H1 (cell line): ENCODE measurements at regions not wholly inside any gene's neighbourhood (a gene's known extent, or its start where the extent isn't known, plus 50 kb on each side); places are given as distances from the start of the nearest gene placed in this dataset.

ENCODE experiments used
- CTCF ChIA-PET: fragments of 300-600 bp; sonication (Branson Sonifier 250); formaldehyde crosslinking; loops from one replicate; lab custom pipeline; 2021; ENCODE audit not compliant: partially characterized antibody; lab: Charles Lee
- POLR2A ChIA-PET: fragments of 300-600 bp; sonication (Branson Sonifier 250); formaldehyde crosslinking; loops from one replicate; lab custom pipeline; 2021; ENCODE audit warnings: inconsistent platforms; ENCODE audit not compliant: partially characterized antibody; lab: Charles Lee
- DNase-seq, 2 experiments: peaks; one replicate each; pipeline versions ENCODE4 v3.0.0 to v3.0.0-alpha.2; 2010 to 2022; ENCODE audit warnings: low spot score in 2 of 2, low read depth in 1 of 2, mixed read lengths in 1 of 2
- FAIRE-seq: peaks from 2 replicates; lab custom pipeline; 2011; peaks lifted over from hg19 to GRCh38; lab: Jason Lieb, UNC
- H2AFZ ChIP-seq: 2 replicates; pipeline ENCODE4 v1.8.1; 2012; ENCODE audit warnings: low read length, inconsistent platforms
- H2AK5ac ChIP-seq: 2 replicates; pipeline ENCODE4 v1.6.1; 2013; ENCODE audit warnings: low read depth, low read length
- H2BK120ac ChIP-seq: replicated peaks from 2 replicates; pipeline ENCODE3; 2013; ENCODE audit warnings: low read depth, low read length, inconsistent platforms
- H2BK12ac ChIP-seq: 2 replicates; pipeline ENCODE4 v1.6.1; 2013; ENCODE audit warnings: low read depth, low read length
- H2BK15ac ChIP-seq: 2 replicates; pipeline ENCODE4 v1.6.1; 2013; ENCODE audit warnings: low read length
- H2BK20ac ChIP-seq: 2 replicates; pipeline ENCODE4 v1.6.1; 2013; ENCODE audit warnings: low read length
- H2BK5ac ChIP-seq: 2 replicates; pipeline ENCODE4 v1.6.1; 2013; ENCODE audit warnings: low read depth, low read length
- H3K14ac ChIP-seq: 2 replicates; pipeline ENCODE4 v1.6.1; 2013; ENCODE audit warnings: inconsistent platforms; ENCODE audit not compliant: insufficient read length
- H3K18ac ChIP-seq: 2 replicates; pipeline ENCODE4 v1.6.1; 2013; ENCODE audit warnings: low read length; ENCODE audit errors: extremely low read depth
- H3K23ac ChIP-seq: 2 replicates; pipeline ENCODE4 v1.6.1; 2013; ENCODE audit warnings: inconsistent platforms; ENCODE audit not compliant: insufficient read length
- H3K23me2 ChIP-seq: 2 replicates; pipeline ENCODE4 v1.6.1; 2013; ENCODE audit warnings: low read depth, low read length
- H3K27ac ChIP-seq: 2 replicates; pipeline ENCODE4 v1.6.1; 2011; ENCODE audit warnings: low read depth, low read length, inconsistent platforms
- H3K27me3 ChIP-seq, 4 experiments: replicated peaks in 1 of 4; 1 replicate in 1 of 4; 2 replicates in 3 of 4; pipeline versions ENCODE4 v1.6.1 to v1.8.1; 2011 to 2013; ENCODE audit warnings: low read length in 3 of 4, mild to moderate bottlenecking in 3 of 4, inconsistent platforms in 2 of 4, mixed read lengths in 2 of 4, moderate library complexity in 1 of 4; ENCODE audit not compliant: control insufficient read depth in 3 of 4, insufficient read depth in 3 of 4; ENCODE audit errors: extremely low read depth in 1 of 4
- H3K36me3 ChIP-seq, 4 experiments: 2 replicates each; pipeline versions ENCODE4 v1.6.1 to v1.8.1; 2011 to 2013; ENCODE audit warnings: mild to moderate bottlenecking in 4 of 4, low read length in 3 of 4, moderate library complexity in 2 of 4, control low read depth in 1 of 4, inconsistent platforms in 1 of 4; ENCODE audit not compliant: insufficient read depth in 4 of 4, control insufficient read depth in 2 of 4
- H3K4ac ChIP-seq: replicated peaks from 2 replicates; pipeline ENCODE3; 2013; ENCODE audit warnings: low read length, low read depth, mixed read lengths, inconsistent platforms; ENCODE audit not compliant: insufficient read length
- H3K4me1 ChIP-seq, 4 experiments: replicated peaks in 1 of 4; 1 replicate in 1 of 4; 2 replicates in 3 of 4; pipeline versions ENCODE4 v1.6.1 to v1.8.1; 2011 to 2013; ENCODE audit warnings: low read length in 3 of 4, inconsistent platforms in 2 of 4, mixed read lengths in 1 of 4; ENCODE audit not compliant: insufficient read depth in 4 of 4, control insufficient read depth in 3 of 4
- H3K4me2 ChIP-seq, 2 experiments: 2 replicates each; pipeline versions ENCODE4 v1.6.1 to v1.8.1; 2011 to 2013; ENCODE audit warnings: low read depth in 2 of 2, low read length in 2 of 2, control low read depth in 1 of 2, inconsistent platforms in 1 of 2, mild to moderate bottlenecking in 1 of 2; ENCODE audit not compliant: insufficient read depth in 1 of 2
- H3K4me3 ChIP-seq, 4 experiments: fragments of 200-600, 300-600 bp in 1 of 4; sonication (generic), shearing (Covaris generic), sonication (Bioruptor Twin) in 1 of 4; 2 replicates each; pipeline versions ENCODE4 v1.5.1 to v1.8.1; 2011 to 2016; ENCODE audit warnings: low read length in 4 of 4, low read depth in 3 of 4, control low read depth in 2 of 4, inconsistent platforms in 2 of 4, mild to moderate bottlenecking in 2 of 4, mixed read lengths in 1 of 4, moderate library complexity in 1 of 4; ENCODE audit not compliant: insufficient read depth in 2 of 4; ENCODE audit errors: extremely low read depth in 1 of 4
- H3K56ac ChIP-seq: replicated peaks from 2 replicates; pipeline ENCODE3; 2013; ENCODE audit warnings: low read depth, mild to moderate bottlenecking, mixed read lengths, low read length, inconsistent platforms; ENCODE audit not compliant: insufficient read length
- H3K79me1 ChIP-seq: 2 replicates; pipeline ENCODE4 v1.6.1; 2013; ENCODE audit warnings: low read depth, low read length, control low read depth
- H3K79me2 ChIP-seq, 2 experiments: 2 replicates each; pipeline versions ENCODE4 v1.6.1 to v1.8.1; 2012 to 2013; ENCODE audit warnings: low read length in 2 of 2, mild to moderate bottlenecking in 2 of 2, inconsistent platforms in 1 of 2; ENCODE audit not compliant: insufficient read depth in 2 of 2, control insufficient read depth in 1 of 2
- H3K9ac ChIP-seq, 4 experiments: replicated peaks in 1 of 4; 1 replicate in 1 of 4; 2 replicates in 3 of 4; pipeline versions ENCODE4 v1.6.1 to v1.8.1; 2011 to 2013; ENCODE audit warnings: low read depth in 3 of 4, low read length in 3 of 4, control low read depth in 2 of 4, mild to moderate bottlenecking in 2 of 4, moderate library complexity in 2 of 4, inconsistent platforms in 1 of 4; ENCODE audit errors: extremely low read depth in 1 of 4
- H3K9me3 ChIP-seq, 2 experiments: 2 replicates each; pipeline versions ENCODE4 v1.6.1 to v1.8.1; 2012 to 2013; ENCODE audit warnings: mild to moderate bottlenecking in 2 of 2, moderate library complexity in 2 of 2, control low read depth in 1 of 2, inconsistent platforms in 1 of 2, low read depth in 1 of 2, low read length in 1 of 2, mixed read lengths in 1 of 2; ENCODE audit not compliant: insufficient read depth in 2 of 2
- H4K20me1 ChIP-seq, 2 experiments: replicated peaks in 1 of 2; 2 replicates each; pipeline versions ENCODE3 to v1.8.1; 2011 to 2013; ENCODE audit warnings: inconsistent platforms in 2 of 2, low read length in 2 of 2, mild to moderate bottlenecking in 1 of 2; ENCODE audit not compliant: insufficient read depth in 2 of 2, control insufficient read depth in 1 of 2
- H4K5ac ChIP-seq: 2 replicates; pipeline ENCODE4 v1.6.1; 2013; ENCODE audit warnings: low read length, low read depth, mixed read lengths, inconsistent platforms; ENCODE audit not compliant: insufficient read length
- H4K8ac ChIP-seq: 2 replicates; pipeline ENCODE4 v1.8.0; 2013; ENCODE audit warnings: mild to moderate bottlenecking, moderate library complexity, low read length, inconsistent platforms; ENCODE audit not compliant: insufficient read depth; ENCODE audit errors: extremely low read depth
- H4K91ac ChIP-seq: replicated peaks from 2 replicates; pipeline ENCODE3; 2013; ENCODE audit warnings: low read length, mixed read lengths, inconsistent platforms; ENCODE audit not compliant: insufficient read length
- ASH2L ChIP-seq: fragments of 200-600, 300-600 bp; sonication (generic); IDR thresholded peaks from one replicate; pipeline ENCODE4 v1.7.1; 2017; ENCODE audit warnings: low read length
- CBX8 ChIP-seq: fragments of 300-800, 300-1000 bp; sonication (generic); IDR thresholded peaks from 2 replicates; pipeline ENCODE4 v1.7.1; 2016; ENCODE audit warnings: low read depth, low read length, borderline replicate concordance
- CHD1 ChIP-seq: IDR thresholded peaks from 2 replicates; pipeline ENCODE4 v1.6.1; 2012; ENCODE audit warnings: low read depth, low read length, improper control_type of control experiment
- CREB1 ChIP-seq: IDR thresholded peaks from 2 replicates; pipeline ENCODE4 v1.6.1; 2012; ENCODE audit warnings: inconsistent platforms
- GABPA ChIP-seq: IDR thresholded peaks from 2 replicates; pipeline ENCODE4 v1.6.1; 2011; ENCODE audit warnings: mild to moderate bottlenecking, low read length, moderate library complexity, borderline replicate concordance; ENCODE audit not compliant: insufficient read depth
- GTF2F1 ChIP-seq: IDR thresholded peaks from 2 replicates; pipeline ENCODE4 v1.6.1; 2012; ENCODE audit warnings: low read depth, low read length, improper control_type of control experiment, borderline replicate concordance
- HDAC2 ChIP-seq, 2 experiments: fragments of 300-600 bp in 1 of 2; sonication (generic) in 1 of 2; IDR thresholded peaks; 2 replicates each; pipeline ENCODE4 v1.6.1; 2011 to 2012; ENCODE audit warnings: low read depth in 2 of 2, low read length in 2 of 2, mild to moderate bottlenecking in 2 of 2, moderate library complexity in 2 of 2, borderline replicate concordance in 1 of 2, inconsistent platforms in 1 of 2
- MAX ChIP-seq: IDR thresholded peaks from 2 replicates; pipeline ENCODE4 v1.6.1; 2012; ENCODE audit warnings: inconsistent platforms
- NANOG ChIP-seq: IDR thresholded peaks from 2 replicates; pipeline ENCODE4 v1.6.1; 2011; ENCODE audit warnings: low read length, low read depth, mild to moderate bottlenecking, inconsistent platforms; ENCODE audit not compliant: insufficient read depth, poor library complexity, severe bottlenecking
- PHF8 ChIP-seq: fragments of 200-600 bp; sonication (generic); conservative IDR thresholded peaks from 2 replicates; pipeline ENCODE4 v1.7.1; 2012; ENCODE audit warnings: low read depth, mild to moderate bottlenecking, inconsistent platforms, low read length, moderate library complexity
- POLR2A ChIP-seq, 2 experiments: IDR thresholded peaks; 1 replicate in 1 of 2; 2 replicates in 1 of 2; pipeline ENCODE4 v1.6.1; 2011; ENCODE audit warnings: low read depth in 2 of 2, low read length in 2 of 2, mild to moderate bottlenecking in 2 of 2; ENCODE audit errors: control extremely low read depth in 1 of 2
- RFX5 ChIP-seq: IDR thresholded peaks from 2 replicates; pipeline ENCODE4 v1.6.1; 2011; ENCODE audit warnings: low read depth, low read length, improper control_type of control experiment, borderline replicate concordance
- SP1 ChIP-seq: IDR thresholded peaks from 2 replicates; pipeline ENCODE4 v1.6.1; 2011; ENCODE audit warnings: low read depth, low read length
- SUZ12 ChIP-seq: fragments of 200-600 bp; sonication (generic); IDR thresholded peaks from 2 replicates; pipeline ENCODE4 v1.6.1; 2012; ENCODE audit warnings: mild to moderate bottlenecking, inconsistent platforms, low read length, moderate library complexity, mixed read lengths
- TBP ChIP-seq: IDR thresholded peaks from 2 replicates; pipeline ENCODE4 v1.6.1; 2011; ENCODE audit warnings: low read depth, low read length, improper control_type of control experiment
- TF ChIP-seq, protein P1 (sequence below): IDR thresholded peaks from 2 replicates; pipeline ENCODE4 v1.6.1; 2011; ENCODE audit warnings: low read length, improper control_type of control experiment

DNA sequence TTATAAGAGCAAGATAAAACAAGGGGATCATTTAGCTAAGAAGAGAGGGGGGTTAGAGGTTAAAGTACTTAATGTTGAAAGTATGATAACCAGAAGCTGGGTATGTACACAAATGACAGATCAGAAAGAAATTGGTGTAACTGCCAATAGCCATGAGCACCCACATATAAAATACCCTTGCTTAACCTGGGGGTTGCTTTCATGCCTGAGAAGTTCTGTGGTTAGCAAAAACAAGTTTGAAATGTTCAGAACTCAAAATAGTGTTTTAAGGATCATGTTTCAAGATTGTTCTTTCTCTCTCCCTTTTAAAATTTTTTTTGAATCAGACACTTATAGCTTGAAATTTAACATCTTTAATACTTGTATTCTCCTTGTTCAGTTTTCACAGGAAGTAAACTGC lies 321.4 kb upstream of the GBE1 start:
- Histone ChIP-seq H2BK120ac (no peak overlapping the region), H3K4ac (no peak overlapping the region), H4K91ac (no peak overlapping the region), H2AFZ (no peak overlapping the region), H4K20me1 (no peaks in the 10 kb centered on the region), H3K36me3 (no peaks in the 10 kb centered on the region), H3K79me1 (no peaks in the 10 kb centered on the region), H3K9ac (no peak overlapping the region), H2AK5ac (no peak overlapping the region), H3K4me2 (no peak overlapping the region), H3K4me3 (no peak overlapping the region), H2BK20ac (no peak overlapping the region), H3K23me2 (no peaks in the 10 kb centered on the region), H3K18ac (no peak overlapping the region), H3K4me1 (peaks cover 0 to 6% (median 4%) of the 10 kb centered on the region in 4 experiments; a peak in 3 of 7 replicates), H3K23ac (no peak overlapping the region), H4K8ac (no peak overlapping the region), H3K27me3 (no peaks in the 10 kb centered on the region), H3K14ac (no peak overlapping the region), H2BK15ac (no peak overlapping the region), H2BK5ac (no peak overlapping the region), H3K27ac (no peak overlapping the region), H3K56ac (no peak overlapping the region), H4K5ac (no peak overlapping the region), H3K79me2 (no peaks in the 10 kb centered on the region), H3K9me3 (no peaks in the 10 kb centered on the region), H2BK12ac (no peak overlapping the region)
- DNase-seq (no peak), FAIRE-seq (no peak)
- POLR2A ChIA-PET: no interaction called here
- CTCF ChIA-PET: no interaction called here
- TF ChIP-seq POLR2A (IDR thresholded peaks at IDR 0.05; ENCODE audit: control extremely low read depth in 1 of 2, low read depth in 2 of 2, low read length in 2 of 2) (no peak), GABPA (no peak), HDAC2 (IDR thresholded peaks at IDR 0.05; ENCODE audit: borderline replicate concordance in 1 of 2, low read depth in 2 of 2, low read length in 2 of 2) (no peak), ASH2L (no peak), RFX5 (no peak), GTF2F1 (no peak), NANOG (no peak), CHD1 (no peak), SUZ12 (no peak), MAX (no peak), PHF8 (no peak), CREB1 (no peak), SP1 (no peak), TBP (no peak), CBX8 (no peak)
- TF ChIP-seq, protein P1, sequence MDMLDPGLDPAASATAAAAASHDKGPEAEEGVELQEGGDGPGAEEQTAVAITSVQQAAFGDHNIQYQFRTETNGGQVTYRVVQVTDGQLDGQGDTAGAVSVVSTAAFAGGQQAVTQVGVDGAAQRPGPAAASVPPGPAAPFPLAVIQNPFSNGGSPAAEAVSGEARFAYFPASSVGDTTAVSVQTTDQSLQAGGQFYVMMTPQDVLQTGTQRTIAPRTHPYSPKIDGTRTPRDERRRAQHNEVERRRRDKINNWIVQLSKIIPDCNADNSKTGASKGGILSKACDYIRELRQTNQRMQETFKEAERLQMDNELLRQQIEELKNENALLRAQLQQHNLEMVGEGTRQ: no peak
